ENCODE measurements at regions not wholly inside any gene's neighbourhood (a gene's known extent, or its start where the extent isn't known, plus 50 kb on each side); places are given as distances from the start of the nearest gene placed in this dataset.

- DNase-seq (ENCODE audit: extremely low read depth, low read depth), result no peak
Observed at GRCh38 chr12:93275589-93275988, 102.1 kb upstream of the NUDT4 start.

GRCh38 chr12:93279565-93280412 is 97.9 kb upstream of the NUDT4 start:
- DNase-seq (ENCODE audit: extremely low read depth, low read depth), result no peak

- no peak for DNase-seq (ENCODE audit: extremely low read depth, low read depth)
Observed at GRCh38 chr12:93287149-93287548, 90.6 kb upstream of the NUDT4 start.

- DNase-seq (ENCODE audit: extremely low read depth, low read depth), result no peak
Observed at GRCh38 chr12:93288626-93289025, 89.1 kb upstream of the NUDT4 start.

GRCh38 chr12:93290391-93290790 is 87.3 kb upstream of the NUDT4 start:
- no peak for DNase-seq (ENCODE audit: extremely low read depth, low read depth)

- no peak for DNase-seq (ENCODE audit: extremely low read depth, low read depth)
Observed at GRCh38 chr12:93292213-93292612, 85.5 kb upstream of the NUDT4 start.

- DNase-seq (ENCODE audit: extremely low read depth, low read depth), result no peak
Observed at GRCh38 chr12:93292731-93293566, 84.8 kb upstream of the NUDT4 start.

GRCh38 chr12:93297032-93297431 is 80.7 kb upstream of the NUDT4 start:
- DNase-seq (ENCODE audit: extremely low read depth, low read depth), result no peak

- no peak for DNase-seq (ENCODE audit: extremely low read depth, low read depth)
Observed at GRCh38 chr12:93297536-93297935, 80.2 kb upstream of the NUDT4 start.

- no peak for DNase-seq (ENCODE audit: extremely low read depth, low read depth)
Observed at GRCh38 chr12:93299262-93299846, 78.4 kb upstream of the NUDT4 start.

- no peak for DNase-seq (ENCODE audit: extremely low read depth, low read depth)
Observed at GRCh38 chr12:93300611-93301021, 77.1 kb upstream of the NUDT4 start.

GRCh38 chr12:93302331-93303229 is 75.1 kb upstream of the NUDT4 start:
- DNase-seq (ENCODE audit: extremely low read depth, low read depth), result no peak

GRCh38 chr12:93306636-93307035 is 71.1 kb upstream of the NUDT4 start:
- no peak for DNase-seq (ENCODE audit: extremely low read depth, low read depth)

- DNase-seq (ENCODE audit: extremely low read depth, low read depth), result no peak
Observed at GRCh38 chr12:93308281-93308680, 69.4 kb upstream of the NUDT4 start.

GRCh38 chr12:93311827-93312226 is 65.9 kb upstream of the NUDT4 start:
- DNase-seq (ENCODE audit: extremely low read depth, low read depth), result no peak

- DNase-seq (ENCODE audit: extremely low read depth, low read depth), result no peak
Observed at GRCh38 chr12:93314177-93314497, 63.6 kb upstream of the NUDT4 start.

GRCh38 chr12:93315385-93315906 is 62.3 kb upstream of the NUDT4 start:
- no peak for DNase-seq (ENCODE audit: extremely low read depth, low read depth)

GRCh38 chr12:93315907-93316622 is 61.7 kb upstream of the NUDT4 start:
- no peak for DNase-seq (ENCODE audit: extremely low read depth, low read depth)

GRCh38 chr12:93316623-93316971 is 61.1 kb upstream of the NUDT4 start:
- no peak for DNase-seq (ENCODE audit: extremely low read depth, low read depth)

GRCh38 chr12:93317227-93317626 is 60.5 kb upstream of the NUDT4 start:
- no peak for DNase-seq (ENCODE audit: extremely low read depth, low read depth)
